Stimulated activated CD8-positive, alpha-beta memory T cell treated with anti-CD3 and anti-CD28 coated beads, Interleukin-15, amount 100 ng/mL, for 24 hours (primary cell): ENCODE measurements at regions not wholly inside any gene's neighbourhood (a gene's known extent, or its start where the extent isn't known, plus 50 kb on each side); places are given as distances from the start of the nearest gene placed in this dataset.

Experiments used
- DNase-seq: peaks from one replicate; pipeline ENCODE4 v3.0.0-alpha.2; 2020; ENCODE audit warnings: low read depth

DNA sequence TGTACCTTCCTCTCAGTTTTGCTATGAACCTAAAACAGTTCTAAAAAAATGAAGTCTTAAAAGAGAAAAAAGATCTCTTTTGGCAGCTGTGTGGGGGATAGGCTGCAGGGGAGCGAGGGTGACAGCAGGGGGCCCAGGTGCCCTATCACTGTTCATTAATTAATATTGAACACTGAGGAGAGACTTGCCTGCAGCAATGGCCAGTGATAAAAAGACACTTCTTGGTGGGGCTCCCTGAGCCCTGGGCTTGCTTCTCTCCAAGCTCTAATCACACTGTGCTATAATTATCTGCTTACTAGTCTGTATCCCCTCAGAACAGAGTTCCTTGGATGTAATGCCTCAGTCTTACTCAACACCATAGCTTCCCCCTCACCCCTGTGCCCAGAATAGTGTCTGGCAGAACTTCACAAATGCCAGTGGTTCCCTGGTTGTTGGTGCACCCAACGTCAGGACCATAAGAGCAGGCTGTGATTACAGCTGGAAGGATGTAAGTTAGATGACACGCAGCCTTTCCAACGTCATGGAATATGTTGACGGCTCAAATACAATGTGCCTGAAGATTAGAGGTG, 52.0 kb upstream of the IRX6 start:
- DNase-seq = no peak

DNA sequence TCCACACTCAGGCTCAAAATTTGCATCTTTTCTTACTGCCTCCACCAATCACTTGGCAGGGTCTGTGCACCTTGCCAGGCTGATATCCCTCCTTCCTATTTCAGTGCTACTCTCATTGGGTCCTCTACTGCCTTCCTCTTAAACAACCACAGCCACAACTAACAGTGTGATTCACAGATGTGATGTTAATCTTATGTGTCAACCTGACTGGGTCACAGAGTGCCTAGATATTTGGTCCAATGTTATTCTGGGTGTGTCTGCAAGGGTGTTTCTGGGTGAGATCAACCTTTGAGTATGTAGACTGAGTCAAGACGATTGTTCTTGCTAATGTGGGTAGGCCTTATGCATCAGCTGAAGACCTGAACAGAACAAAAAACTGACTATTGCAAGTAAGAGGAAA, 51.3 kb upstream of the IRX6 start:
- no peak for DNase-seq

- no peak for DNase-seq
These were observed 50.6 kb upstream of the IRX6 start for GRCh38 chr16:55273356-55273755.

DNA sequence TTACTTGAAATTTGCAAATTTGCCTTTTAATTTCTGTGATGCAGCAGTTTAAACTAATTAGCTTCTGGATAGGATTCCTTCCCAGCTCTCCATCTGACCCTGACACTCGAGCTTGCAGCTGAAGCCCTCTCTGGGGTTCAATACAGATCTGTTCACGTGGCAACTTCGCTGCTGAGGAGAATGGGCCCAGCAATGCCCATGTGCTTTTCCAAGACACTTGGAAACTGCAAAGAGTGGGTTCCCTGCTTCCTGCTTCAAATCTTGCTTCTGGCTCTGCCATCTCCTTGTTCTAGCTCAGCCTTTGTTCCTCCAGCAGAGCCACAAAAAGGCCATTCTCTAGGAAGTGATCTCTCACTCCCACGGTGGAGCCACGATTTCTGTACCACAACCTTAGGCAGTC, 50.0 kb upstream of the IRX6 start:
- DNase-seq = no peak
